Superior temporal gyrus (tissue), 1 donor: ENCODE measurements at regions not wholly inside any gene's neighbourhood (a gene's known extent, or its start where the extent isn't known, plus 50 kb on each side); places are given as distances from the start of the nearest gene placed in this dataset.

Experiments
- DNase-seq: peaks from one replicate; pipeline ENCODE4 v3.0.0-alpha.2; 2016; ENCODE audit errors: extremely low spot score

DNA sequence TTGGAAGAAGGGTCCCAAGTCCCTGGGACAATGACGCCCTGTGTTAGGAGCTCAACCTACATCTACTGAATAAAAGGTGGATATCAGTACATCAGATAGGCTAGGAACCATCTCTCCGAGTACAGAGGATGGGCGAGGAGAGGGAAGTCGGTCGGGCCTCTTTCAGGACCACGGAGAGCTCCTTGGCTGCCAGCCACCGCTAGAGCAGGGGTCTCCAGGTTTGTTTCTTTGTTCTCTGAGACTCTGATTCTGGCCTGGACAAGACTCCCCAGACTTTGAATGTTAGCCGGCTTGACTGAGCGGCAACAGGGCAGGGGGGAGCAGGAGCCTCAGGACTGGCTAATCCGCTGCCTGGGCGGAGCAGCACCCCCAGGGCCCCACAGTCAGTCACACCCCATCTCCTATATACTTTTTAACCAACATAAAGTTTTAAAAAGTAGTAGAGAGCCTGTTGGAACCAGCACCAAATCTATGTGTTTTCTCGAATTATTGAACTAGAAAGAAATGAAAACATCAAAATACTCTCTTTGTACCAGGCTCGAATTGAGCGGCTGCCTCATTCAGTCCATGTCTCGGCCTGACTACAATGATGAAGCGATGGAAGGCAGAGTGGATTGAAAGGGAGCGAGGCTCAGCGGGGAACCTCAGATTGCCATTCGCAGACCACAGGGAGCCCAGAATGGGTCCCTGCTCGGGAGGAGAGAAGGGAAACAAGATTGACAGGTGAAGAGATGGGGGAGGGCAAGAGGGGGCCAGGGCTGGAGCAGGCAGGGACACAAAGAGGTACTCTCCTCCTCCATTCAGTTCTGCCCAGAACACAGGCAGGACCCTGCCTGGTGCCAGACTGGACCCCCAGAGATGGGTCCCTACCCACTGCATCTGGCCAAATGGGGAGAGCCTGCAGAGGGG lies 131.6 kb downstream of the TPRA1 start:
- DNase-seq, result no peak

DNA sequence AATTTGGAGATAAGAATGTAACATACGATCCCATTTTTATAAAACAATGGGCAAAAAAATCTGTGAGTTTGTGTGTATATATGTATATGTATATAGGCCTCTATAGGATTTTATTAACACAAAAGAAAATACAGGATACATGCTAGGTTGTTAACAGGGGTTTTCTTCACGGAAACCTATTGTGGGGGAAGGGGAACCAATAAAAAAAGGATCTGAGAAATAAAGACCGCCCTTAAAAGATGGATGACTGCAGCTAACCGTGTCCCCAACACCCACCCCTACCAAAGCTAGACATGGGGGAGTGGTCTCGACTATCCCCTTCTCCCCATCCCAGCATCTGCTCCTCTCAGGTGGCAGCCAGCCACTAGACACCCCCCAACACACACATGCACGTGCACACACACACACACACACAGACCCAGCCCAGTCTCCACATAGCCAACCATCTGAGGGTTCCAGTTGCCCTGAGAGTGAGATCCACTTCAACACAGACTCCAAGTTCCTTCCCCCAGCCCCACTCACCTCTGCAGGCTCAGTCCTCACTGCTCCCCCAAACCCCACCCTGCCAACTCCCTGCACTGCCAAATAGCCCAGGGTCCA lies 132.9 kb downstream of the TPRA1 start:
- no peak for DNase-seq

DNA sequence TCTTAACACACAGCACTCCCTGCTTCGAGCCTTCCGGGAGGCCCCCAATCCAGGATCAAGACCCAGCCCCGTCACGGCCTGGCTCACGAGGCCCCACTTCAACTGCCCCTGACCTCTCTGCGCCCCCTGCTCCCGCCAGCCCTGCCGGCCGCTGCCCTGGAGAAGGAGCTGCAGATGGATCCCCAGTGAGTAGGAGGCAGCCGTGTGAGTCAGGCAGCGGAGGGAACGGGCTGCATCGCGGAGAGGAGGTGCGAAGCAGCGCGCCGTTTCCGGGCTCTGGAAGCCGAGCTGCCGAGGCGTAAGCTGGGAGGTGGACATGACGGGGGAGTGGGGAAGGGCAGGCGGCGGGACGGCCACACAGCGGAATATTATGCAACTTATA lies 133.4 kb downstream of the TPRA1 start:
- no peak for DNase-seq

DNA sequence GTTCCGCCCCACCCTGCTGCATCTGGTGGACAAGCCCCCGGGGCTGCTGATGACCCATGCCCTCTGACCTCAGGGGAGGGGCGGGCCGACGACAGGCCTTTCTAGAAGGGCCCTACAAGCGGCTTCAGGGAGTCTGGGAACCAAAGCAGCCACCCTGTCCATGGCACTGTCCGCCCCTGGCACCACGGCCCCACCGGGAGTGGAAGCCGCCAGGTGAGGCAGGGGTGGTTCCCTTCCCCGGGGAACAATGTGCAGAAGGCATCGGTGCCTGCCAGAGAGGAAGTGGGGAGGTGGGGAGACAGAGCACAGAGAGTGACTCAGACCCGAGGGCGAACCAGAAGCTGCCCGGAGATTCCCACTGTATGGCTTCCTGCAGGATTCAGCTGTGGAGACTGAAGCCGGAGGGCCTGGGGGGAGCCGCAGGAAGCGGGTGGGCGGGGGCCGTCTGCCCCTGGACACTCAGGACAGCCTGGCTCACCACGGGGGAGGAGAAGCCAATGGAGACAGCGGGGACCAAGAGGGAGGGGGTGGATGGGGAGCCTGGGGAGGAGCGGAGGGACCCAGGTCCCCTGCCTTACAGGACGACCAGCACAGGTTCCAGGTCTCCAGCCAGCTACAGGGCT lies 134.0 kb downstream of the TPRA1 start:
- DNase-seq, result no peak

DNA sequence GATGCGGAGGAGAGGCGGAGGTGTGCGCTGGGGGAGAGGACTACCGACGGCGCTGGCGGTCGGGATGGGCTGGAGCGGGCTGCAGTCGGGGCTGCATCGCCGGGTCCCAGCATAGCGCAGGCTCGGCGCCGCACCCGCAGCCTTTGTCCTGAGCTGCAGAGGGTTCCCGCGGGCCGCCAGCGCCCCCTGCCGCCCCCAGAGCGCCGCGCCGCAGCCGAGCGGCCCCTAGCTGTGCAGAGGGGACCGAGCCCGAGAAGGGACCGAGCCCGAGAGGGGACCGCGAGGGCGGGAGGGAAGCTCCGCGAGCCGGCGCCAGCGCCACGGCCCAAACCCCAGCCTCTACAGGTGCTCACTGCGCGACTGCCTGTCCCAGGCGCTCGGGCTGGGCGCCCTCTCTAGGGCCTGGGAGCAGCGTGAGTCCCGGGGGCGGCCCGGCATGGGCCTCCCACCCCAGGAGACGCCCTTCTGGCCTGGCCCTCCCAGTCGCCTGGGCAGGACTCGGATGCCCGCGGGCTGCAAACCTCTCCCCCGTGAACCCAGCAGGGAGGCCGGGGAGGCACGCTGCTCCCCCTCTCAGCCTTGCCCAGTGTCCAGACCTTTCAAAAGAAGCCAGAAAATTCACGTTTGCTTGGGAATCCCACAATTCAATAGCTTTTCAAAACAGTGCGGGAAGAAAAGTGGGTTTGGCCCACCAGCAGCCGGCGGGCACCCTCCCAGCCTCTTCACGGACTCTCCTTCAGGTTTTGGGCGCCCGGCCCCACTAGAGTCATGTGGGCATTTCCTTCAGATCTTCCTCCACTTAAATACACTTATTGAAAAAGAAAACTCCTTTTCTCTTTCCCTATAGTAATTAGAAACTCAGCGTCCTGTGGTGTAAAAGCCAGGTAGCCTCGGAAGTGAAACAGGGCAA lies 134.7 kb downstream of the TPRA1 start:
- peak; percentile 67 for DNase-seq

DNA sequence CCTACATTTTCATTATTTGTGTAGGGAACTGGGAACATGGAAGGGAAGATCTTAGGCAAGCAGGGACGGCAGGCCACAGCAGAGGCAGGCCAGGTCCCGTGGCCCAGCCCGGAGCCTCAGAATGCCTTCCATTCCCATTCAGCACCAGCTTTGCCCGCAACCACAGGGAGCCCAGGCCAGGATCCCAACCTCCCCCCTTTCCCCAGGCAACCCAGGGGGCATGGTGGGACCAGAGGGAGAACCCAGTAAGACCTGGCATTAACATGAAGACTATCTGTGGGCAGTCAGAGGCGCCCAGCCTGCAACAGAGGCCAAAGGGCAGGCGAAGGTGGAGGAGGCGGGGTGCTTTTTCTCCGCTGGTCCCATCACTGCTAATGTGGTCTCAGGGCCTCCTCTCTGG lies 135.6 kb downstream of the TPRA1 start:
- no peak for DNase-seq

DNA sequence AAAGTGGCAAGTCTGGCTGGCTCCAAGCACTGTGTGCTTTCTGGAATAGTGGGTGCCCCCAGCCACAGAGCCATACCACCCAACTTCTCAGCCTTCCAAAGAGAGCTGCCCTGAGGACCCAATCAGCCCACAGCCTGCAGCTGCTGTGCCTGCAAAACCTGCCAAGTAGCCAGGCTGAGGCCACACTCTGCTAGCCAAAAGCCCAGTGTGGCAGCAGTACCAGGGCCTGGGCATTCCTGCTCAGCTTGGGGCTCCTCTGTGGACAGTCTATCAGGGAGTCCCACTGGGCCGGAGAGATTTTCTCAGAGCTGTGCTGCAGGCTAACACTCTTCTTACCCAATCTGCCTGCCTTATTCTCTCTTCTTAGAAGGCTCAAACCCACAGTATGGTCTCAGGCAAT lies 136.5 kb downstream of the TPRA1 start:
- DNase-seq, result no peak

DNA sequence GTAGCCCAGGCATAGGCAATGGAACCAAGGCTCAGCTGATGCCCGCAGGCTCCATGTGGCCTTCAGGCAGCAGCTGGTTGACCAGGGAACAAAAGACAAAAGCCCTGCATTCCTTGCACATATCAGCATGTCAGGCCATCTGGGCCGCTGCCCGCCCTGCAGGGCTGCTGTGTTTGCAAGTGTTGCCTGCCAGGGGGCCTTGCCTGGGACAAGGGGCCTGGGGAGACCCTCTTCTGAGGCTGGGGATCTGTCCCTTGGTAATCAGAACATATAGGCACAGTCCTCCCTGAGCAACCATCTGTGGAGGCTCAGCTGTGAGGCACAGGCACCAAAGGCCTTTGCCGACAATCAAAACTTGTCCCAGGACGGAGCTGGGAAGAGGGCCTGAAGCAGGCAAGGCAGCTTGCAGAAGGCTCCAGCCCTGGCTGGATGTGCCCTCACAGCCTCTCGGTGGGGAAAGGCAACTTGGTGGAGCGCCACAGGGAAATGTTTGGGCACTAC lies 138.2 kb downstream of the TPRA1 start:
- no peak for DNase-seq

DNA sequence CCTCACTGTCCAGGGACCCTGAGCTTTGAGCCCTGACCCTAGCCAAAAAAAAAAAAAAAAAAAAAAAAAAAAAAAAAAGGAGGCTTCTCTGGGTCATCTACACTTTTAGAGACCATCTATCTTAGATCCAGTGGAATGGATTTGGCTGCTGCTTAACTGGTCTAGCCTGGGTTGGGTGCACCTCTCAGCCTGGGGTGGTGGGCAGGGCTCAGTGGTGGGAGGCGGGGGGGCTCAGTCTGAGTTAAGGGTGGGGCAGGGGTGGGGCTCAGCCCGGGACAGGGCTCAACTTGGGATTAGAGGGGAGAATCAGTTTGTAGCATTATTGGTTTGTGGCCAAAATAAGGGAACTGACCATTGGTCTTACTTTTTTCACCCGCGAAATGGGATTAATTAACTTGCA lies 139.2 kb downstream of the TPRA1 start:
- DNase-seq, result no peak

DNA sequence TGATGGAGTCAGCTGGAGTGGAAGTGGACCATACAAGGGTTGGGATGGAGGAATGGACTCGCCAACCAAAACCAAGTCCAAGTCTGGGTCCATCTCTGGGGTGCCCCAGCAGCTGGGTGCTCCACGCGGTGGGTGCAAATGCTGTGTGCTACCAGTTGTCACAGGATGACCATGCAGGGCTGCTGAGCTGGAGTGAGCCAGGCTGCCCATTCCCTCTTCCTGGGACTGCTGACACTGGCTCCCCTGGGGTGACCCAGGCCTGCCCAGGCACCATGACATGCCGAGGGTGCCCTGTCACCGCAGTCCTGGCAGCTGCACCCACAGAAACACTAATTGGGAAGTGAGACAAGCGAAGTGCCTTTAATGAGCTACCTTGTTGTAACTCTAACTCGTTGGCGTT lies 140.2 kb downstream of the TPRA1 start:
- DNase-seq, result no peak

DNA sequence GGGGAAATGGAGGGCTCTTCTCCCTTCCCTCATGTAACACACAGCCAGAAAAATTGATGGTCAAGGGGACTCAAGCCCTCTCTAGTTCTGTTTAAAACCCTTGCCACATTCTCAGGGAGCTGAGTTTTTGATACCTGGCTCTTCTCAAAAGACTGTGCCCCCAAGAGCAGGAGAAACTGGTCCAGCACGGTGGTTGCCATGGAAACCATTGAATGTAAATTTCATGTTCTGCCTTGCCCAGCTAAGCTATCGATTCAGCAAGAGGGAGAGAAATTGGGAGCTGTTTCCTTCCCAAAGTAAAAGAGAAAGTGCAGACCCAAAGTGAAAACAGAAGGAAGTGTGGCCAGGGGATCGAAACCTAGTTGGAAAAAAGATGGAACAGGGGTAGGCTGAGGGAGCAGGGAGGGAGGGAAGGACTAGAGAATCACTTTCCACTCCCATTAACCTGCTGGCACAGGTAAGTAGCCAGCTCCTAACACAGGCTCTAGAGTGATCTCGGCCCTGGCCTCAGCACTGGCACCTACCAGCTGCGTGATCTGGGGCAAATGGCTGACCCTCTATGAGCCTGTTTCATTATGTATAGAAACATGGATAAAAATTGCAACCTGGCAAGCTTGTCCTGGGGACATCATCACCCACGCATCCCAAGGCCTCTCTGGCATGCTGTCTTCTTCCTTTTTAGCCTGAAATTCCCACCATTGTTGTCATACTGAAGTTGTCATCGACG lies 140.9 kb downstream of the TPRA1 start:
- DNase-seq, result no peak

DNA sequence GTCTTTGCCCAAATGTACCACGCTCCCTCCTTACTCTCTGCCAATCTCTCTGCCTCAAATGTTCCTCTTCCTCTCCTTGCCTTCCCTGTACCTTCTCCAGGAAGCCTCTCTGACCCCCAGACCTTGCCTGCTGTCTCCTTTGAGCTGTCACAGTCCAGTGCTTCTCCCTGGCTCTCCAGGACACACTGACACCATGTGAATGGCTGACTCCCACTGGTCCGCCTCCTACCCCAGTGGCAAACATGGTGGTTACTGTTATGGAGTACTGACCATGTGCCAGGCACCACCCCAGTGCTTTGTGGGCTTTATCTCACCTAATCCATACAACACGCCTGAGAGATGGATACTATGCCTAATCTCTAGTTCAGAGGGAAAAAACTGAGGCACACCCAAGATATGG lies 141.9 kb downstream of the TPRA1 start:
- no peak for DNase-seq

DNA sequence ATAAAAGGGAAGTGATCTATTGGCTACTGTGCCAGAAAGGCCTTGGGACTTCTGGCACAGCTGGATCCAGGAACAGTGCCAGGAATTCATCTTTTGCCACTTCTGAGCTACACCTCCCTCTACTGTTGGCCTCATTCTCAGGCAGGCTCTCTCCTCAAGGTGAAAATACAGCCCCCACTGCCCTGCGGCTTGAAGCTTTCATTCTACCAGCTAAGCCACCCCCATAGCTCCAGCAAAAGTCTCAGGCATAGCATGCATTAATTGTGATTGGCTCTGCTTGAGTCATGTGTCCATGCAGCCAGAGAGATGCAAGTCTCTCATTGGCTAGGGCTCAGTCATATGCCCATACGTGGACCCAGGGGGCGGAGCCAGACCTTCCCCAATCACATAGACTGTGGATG lies 142.4 kb downstream of the TPRA1 start:
- DNase-seq, result no peak

DNA sequence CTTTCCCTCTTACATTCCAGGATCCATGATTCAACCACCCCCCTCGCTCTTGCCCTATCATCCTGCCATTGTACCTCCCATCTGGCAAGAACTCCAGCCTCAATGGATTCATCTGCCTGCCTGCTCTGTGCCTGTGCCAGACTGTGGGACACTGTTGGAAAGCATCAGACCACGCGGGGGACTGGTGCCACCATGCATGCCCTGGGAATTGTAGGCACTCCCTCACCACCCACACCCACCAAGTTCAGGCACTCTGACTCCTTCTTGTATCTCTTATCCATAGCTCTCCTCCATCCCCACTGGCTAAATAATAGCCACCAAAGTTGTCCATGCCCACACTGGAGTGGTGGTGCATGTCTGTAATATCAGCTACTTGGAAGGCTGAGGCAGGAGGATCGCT lies 143.8 kb downstream of the TPRA1 start:
- no peak for DNase-seq

DNA sequence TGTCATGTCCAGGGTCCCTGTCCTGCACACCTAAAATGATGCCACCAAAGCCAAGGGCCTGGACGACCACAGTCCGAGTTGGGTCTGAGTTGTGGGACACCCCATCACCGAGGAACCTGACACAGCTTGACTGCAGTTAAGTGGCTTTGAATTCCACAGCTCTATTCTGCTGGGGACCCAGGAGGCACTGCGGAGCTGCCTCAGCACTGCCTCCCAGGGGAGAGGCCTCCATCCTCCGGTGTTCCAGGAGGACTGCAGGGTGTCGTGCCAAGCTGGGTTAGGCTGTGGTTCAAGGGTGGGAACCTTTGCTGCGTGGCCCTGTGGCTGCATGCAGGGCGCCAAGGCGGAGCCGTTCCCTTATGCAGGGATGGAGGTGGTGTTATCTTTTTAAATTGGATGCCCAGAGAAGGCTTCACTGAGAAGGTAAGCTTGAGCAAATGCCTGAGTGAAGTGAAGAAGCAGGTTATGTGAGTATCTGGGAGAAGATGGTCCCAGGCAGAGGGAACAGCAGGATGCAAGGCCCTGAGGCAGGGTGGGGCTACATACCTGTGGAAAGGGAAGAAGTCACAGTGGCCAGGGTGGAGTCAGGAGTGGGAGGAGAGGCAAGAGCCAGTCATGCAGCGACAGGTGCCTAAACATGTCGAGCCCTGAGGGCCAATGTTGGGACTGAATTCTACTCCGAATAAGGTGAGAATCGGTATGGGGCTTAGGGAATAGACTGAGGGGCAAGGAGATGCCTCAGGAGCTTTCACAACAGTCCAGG lies 144.8 kb downstream of the TPRA1 start:
- no peak for DNase-seq

DNA sequence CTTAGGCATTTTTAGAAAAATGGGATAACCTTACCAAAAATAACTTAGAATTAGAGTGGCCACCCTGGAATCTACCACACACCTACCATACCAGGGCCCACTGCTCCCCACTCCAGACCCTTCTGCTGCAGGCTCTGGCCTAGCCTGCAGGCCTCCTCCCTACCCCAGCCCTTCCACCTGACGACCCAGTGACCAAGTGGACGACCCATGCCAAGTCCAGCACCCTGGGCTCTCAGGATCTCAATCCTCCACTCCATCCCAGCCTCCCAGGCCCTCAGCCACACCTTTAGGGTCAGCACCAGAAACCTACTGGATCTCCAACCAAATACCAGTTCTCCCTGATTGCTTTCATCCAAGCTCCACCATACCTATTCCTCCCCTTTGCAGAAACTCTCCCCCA lies 145.8 kb downstream of the TPRA1 start:
- no peak for DNase-seq

DNA sequence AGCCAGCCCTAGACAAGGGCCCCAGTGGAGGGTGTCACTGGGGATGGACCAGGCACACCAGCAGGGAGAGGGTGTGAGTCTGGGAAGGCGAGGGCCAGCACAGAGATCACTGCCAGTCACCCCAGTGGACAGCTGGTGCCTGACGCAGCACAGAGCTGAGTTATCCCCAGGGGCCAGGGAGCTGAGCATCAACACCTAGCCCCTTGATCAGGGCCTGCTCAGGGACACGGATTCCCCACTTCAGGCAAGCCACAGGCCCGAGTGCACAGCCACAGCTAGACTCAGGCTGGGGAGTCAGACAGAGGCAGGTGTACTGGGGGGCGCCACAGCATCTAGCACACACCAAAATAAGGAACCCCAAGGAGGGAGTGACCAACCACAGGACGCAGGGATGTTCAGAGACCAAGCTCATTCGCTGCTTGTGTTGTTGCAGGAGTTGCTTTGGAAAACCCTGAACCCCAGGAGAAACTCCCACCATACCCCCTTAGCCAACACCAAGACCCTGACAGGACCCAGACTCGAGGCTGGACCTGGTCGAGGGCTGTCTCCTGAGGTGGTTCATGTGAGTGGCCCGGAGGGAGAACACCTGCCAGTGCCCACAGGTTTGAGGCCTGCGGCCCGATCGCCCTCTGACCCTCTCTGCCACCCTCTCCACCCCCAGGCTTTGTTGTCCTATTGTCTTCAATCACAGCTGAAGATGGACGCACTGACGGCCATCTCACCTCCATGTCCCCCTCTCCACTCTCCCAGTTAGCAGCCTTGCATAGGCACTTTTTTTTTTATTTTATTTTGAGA lies 146.8 kb downstream of the TPRA1 start:
- no peak for DNase-seq

DNA sequence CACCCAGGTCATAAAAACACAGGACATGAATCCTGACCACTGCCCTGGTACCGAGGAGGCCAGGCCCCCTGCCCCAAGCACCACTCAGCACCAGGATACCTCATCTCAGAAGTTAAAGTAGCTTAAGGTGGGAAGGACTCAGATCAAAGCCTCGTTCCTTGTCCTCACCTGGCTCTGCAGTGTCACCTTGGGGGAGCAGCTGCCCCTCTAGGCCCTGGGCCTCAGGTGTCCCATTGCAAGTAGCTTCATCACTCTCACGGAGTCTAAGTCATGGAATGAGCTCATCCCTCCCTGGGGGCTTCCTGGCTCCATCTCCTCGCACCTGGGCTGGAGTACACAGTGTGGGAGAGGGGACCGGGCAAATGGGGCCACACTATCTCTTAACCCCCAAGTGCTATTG lies 148.0 kb downstream of the TPRA1 start:
- no peak for DNase-seq

DNA sequence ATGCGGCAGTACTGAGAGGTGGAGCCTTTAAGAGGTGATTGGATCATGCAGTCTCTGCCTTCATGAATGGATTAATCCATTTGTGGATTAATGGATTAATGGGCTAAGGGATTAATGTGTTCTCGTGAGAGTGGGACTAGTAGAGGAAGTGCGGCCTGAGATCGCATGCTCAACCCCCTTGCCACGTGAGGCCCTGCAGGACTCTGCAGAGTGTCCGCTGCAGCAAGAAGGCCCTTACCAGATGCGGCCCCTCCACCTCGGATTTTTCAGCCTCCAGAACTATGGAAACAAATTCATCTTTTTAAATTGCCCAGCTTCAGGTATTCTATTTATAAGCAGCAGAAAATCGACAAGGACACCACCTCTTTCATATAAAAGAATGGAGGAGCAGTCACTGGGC lies 148.8 kb downstream of the TPRA1 start:
- DNase-seq, result no peak

DNA sequence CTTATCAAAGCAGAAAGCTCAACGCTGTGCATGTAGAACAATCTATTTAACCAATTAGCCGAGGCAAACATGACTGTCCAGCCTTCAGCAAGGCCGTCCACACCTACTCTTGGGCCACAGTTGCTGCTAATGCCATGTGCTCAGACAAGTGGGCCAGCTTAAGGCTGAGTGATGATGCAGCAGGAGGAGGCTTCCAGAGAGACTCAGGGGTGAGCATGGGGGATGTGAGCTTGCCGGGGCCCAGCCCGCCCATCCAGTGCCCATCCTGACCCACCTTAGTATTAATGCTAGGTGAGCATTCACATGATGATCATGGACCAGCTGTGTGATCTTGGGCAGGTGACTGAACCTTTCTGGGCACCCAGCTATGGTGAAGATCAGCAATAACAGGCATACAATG lies 150.1 kb downstream of the TPRA1 start:
- DNase-seq, result no peak
